D721Med (cell line): ENCODE measurements at regions not wholly inside any gene's neighbourhood (a gene's known extent, or its start where the extent isn't known, plus 50 kb on each side); places are given as distances from the start of the nearest gene placed in this dataset.

Experiments
- DNase-seq: peaks from one replicate; pipeline ENCODE4 v3.0.0; 2011; ENCODE audit warnings: low spot score; ENCODE audit not compliant: insufficient read length
- FAIRE-seq: peaks from 2 replicates; lab custom pipeline; 2011; peaks lifted over from hg19 to GRCh38; lab: Jason Lieb, UNC
- CTCF ChIP-seq: IDR thresholded peaks from 2 replicates; pipeline ENCODE4 v1.5.1; 2012; ENCODE audit warnings: mild to moderate bottlenecking, control low read depth; ENCODE audit not compliant: insufficient read depth; ENCODE audit errors: missing control alignments

- FAIRE-seq (no peak), DNase-seq (no peak)
- no peak for TF ChIP-seq CTCF
Observed at GRCh38 chr4:20318909-20319277, 67.2 kb downstream of the SLIT2 start.

GRCh38 chr4:20319825-20320612, 68.3 kb downstream of the SLIT2 start:
- no peak for DNase-seq
- no peak for TF ChIP-seq CTCF
- FAIRE-seq, result no peak

GRCh38 chr4:20323991-20324390, 72.3 kb downstream of the SLIT2 start:
- DNase-seq (no peak), FAIRE-seq (no peak)

GRCh38 chr4:20326460-20326859, 74.8 kb downstream of the SLIT2 start:
- no peak for DNase-seq
- no peak for TF ChIP-seq CTCF
- no peak for FAIRE-seq

More at GRCh38 chr4:20323991-20324390, 72.3 kb downstream of the SLIT2 start:
- TF ChIP-seq CTCF, result no peak

- DNase-seq (no peak), FAIRE-seq (no peak)
- TF ChIP-seq CTCF, result no peak
Observed at GRCh38 chr4:20326977-20327376, 75.3 kb downstream of the SLIT2 start.

- FAIRE-seq (no peak), DNase-seq (no peak)
- no peak for TF ChIP-seq CTCF
Observed at GRCh38 chr4:20327808-20328207, 76.1 kb downstream of the SLIT2 start.

GRCh38 chr4:20331642-20332041, 79.9 kb downstream of the SLIT2 start:
- FAIRE-seq, result no peak
- no peak for TF ChIP-seq CTCF
- no peak for DNase-seq
